ENCODE measurements at regions not wholly inside any gene's neighbourhood (a gene's known extent, or its start where the extent isn't known, plus 50 kb on each side); places are given as distances from the start of the nearest gene placed in this dataset.

- H3K27me3 ChIP-seq (ENCODE audit: control insufficient read depth, insufficient read depth, low read length), result no peaks in the 10 kb centered on the region
- peaks cover 9% of the 10 kb centered on the region for H3K4me1 ChIP-seq (ENCODE audit: control insufficient read depth, low read depth, low read length)
- no peak overlapping the region for H3K9ac ChIP-seq (ENCODE audit: low read length)
- no peaks in the 10 kb centered on the region for H3K9me3 ChIP-seq (ENCODE audit: control insufficient read depth, low read depth, low read length)
- H3K27ac ChIP-seq (ENCODE audit: low read length), result no peak overlapping the region
- H3K4me3 ChIP-seq (ENCODE audit: low read length), result no peak overlapping the region
- H3K36me3 ChIP-seq (ENCODE audit: control insufficient read depth, low read depth, low read length), result no peaks in the 10 kb centered on the region
Measured at GRCh38 chr18:67670024-67670543, 153.6 kb upstream of the DSEL start.

DNA sequence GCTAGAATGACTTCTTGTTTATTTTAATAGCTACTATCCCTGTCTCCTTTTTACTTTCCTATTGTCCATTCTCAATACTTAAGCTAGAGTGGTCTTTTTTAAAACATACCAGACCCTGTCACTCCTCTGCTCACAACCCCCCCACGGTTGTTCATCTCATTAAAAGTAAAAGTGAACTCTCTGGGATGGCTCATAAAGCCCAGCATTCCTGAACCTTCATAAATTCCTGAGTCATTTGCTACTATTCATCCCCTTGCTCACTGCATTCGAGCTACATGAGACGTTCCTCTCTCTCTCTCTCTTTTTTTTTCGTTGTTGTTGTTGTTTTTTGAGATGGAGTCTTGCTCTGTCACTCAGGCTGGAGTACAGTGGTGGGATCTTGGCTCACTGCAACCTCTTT, 148.7 kb upstream of the DSEL start:
- Histone ChIP-seq H3K9me3 (ENCODE audit: control insufficient read depth, low read depth, low read length) (no peaks in the 10 kb centered on the region), H3K27me3 (ENCODE audit: control insufficient read depth, insufficient read depth, low read length) (no peaks in the 10 kb centered on the region), H3K27ac (ENCODE audit: low read length) (no peak overlapping the region), H3K4me1 (ENCODE audit: control insufficient read depth, low read depth, low read length) (no peaks in the 10 kb centered on the region), H3K9ac (ENCODE audit: low read length) (no peak overlapping the region), H3K36me3 (ENCODE audit: control insufficient read depth, low read depth, low read length) (no peaks in the 10 kb centered on the region), H3K4me3 (ENCODE audit: low read length) (no peak overlapping the region)

- H3K9ac ChIP-seq (ENCODE audit: low read length), result no peak overlapping the region
- no peaks in the 10 kb centered on the region for H3K9me3 ChIP-seq (ENCODE audit: control insufficient read depth, low read depth, low read length)
- no peaks in the 10 kb centered on the region for H3K4me1 ChIP-seq (ENCODE audit: control insufficient read depth, low read depth, low read length)
- H3K27ac ChIP-seq (ENCODE audit: low read length), result no peak overlapping the region
- H3K36me3 ChIP-seq (ENCODE audit: control insufficient read depth, low read depth, low read length), result no peaks in the 10 kb centered on the region
- H3K4me3 ChIP-seq (ENCODE audit: low read length), result no peak overlapping the region
- no peaks in the 10 kb centered on the region for H3K27me3 ChIP-seq (ENCODE audit: control insufficient read depth, insufficient read depth, low read length)
Measured at GRCh38 chr18:67662996-67663395, 146.5 kb upstream of the DSEL start.

DNA sequence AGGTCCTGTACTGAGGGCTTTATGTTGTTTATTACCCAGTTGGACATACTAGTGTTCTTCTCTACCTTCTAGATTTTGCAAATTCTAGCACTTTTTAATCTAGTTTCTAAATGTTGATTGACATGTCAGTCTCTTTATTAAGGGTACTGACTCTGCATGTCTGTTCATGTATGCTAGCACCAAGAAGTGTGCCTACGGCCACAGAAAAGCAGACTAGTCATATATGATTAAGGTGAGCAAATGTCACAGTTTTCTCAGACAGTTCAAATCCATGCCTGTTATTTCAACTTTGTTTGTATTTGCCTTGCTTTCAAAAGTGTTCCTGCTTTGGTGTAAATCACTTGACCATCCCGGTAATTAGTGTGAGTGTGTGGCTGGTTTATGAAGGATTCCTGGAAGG, 145.0 kb upstream of the DSEL start:
- no peak overlapping the region for H3K27ac ChIP-seq (ENCODE audit: low read length)
- H3K4me1 ChIP-seq (ENCODE audit: control insufficient read depth, low read depth, low read length), result no peaks in the 10 kb centered on the region

GRCh38 chr18:67654101-67654500, 137.6 kb upstream of the DSEL start:
- Histone ChIP-seq H3K9me3 (ENCODE audit: control insufficient read depth, low read depth, low read length) (no peaks in the 10 kb centered on the region), H3K9ac (ENCODE audit: low read length) (no peak overlapping the region), H3K27me3 (ENCODE audit: control insufficient read depth, insufficient read depth, low read length) (no peaks in the 10 kb centered on the region), H3K4me1 (ENCODE audit: control insufficient read depth, low read depth, low read length) (no peaks in the 10 kb centered on the region), H3K36me3 (ENCODE audit: control insufficient read depth, low read depth, low read length) (no peaks in the 10 kb centered on the region), H3K4me3 (ENCODE audit: low read length) (no peak overlapping the region), H3K27ac (ENCODE audit: low read length) (no peak overlapping the region)

More for the DNA sequence above, 145.0 kb upstream of the DSEL start:
- Histone ChIP-seq H3K36me3 (ENCODE audit: control insufficient read depth, low read depth, low read length) (no peaks in the 10 kb centered on the region), H3K9me3 (ENCODE audit: control insufficient read depth, low read depth, low read length) (no peaks in the 10 kb centered on the region), H3K27me3 (ENCODE audit: control insufficient read depth, insufficient read depth, low read length) (no peaks in the 10 kb centered on the region), H3K4me3 (ENCODE audit: low read length) (no peak overlapping the region), H3K9ac (ENCODE audit: low read length) (no peak overlapping the region)

DNA sequence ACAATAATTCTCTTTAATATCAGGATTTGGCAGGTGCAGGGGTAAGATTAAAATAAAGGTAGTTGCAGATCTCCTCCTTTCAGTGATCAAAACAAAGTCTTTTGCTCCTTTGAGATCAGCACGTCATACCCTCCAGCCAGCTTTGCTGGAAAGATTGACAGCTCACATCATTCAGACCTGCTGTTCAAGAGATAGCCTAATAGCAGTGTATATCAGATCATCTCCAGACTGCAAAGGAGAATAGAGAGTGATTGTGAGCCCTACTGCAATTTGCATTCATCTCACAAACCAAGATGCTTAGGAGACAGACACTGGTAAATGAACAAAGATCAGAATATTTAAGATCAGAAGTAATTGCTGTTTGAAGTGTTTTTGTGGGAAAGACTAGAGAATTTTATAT, 135.8 kb upstream of the DSEL start:
- Histone ChIP-seq H3K27ac (ENCODE audit: low read length) (no peak overlapping the region), H3K4me1 (ENCODE audit: control insufficient read depth, low read depth, low read length) (no peaks in the 10 kb centered on the region), H3K4me3 (ENCODE audit: low read length) (no peak overlapping the region), H3K36me3 (ENCODE audit: control insufficient read depth, low read depth, low read length) (no peaks in the 10 kb centered on the region), H3K27me3 (ENCODE audit: control insufficient read depth, insufficient read depth, low read length) (no peaks in the 10 kb centered on the region), H3K9me3 (ENCODE audit: control insufficient read depth, low read depth, low read length) (no peaks in the 10 kb centered on the region), H3K9ac (ENCODE audit: low read length) (no peak overlapping the region)

DNA sequence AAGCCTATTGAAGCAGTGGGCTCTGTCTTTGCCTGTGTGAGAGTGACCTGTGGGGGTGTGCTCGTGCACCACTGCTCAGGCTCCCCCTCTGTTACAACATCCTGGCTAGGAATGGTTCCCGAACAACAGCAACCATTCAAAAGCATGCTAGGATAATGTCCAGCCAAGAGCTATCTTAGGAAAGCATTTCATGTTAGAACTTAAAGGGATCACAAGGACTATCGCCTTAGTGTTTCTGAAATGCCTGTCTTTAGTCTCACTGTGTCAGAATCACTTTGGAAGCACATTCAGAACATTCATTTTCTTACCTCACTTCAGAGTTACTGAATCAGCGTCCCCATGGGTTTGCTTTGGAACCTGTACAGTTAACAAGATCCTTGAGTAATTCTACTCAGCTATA, 134.9 kb upstream of the DSEL start:
- Histone ChIP-seq H3K27ac (ENCODE audit: low read length) (no peak overlapping the region), H3K27me3 (ENCODE audit: control insufficient read depth, insufficient read depth, low read length) (no peaks in the 10 kb centered on the region), H3K9me3 (ENCODE audit: control insufficient read depth, low read depth, low read length) (no peaks in the 10 kb centered on the region), H3K36me3 (ENCODE audit: control insufficient read depth, low read depth, low read length) (no peaks in the 10 kb centered on the region), H3K4me3 (ENCODE audit: low read length) (no peak overlapping the region), H3K9ac (ENCODE audit: low read length) (no peak overlapping the region), H3K4me1 (ENCODE audit: control insufficient read depth, low read depth, low read length) (no peaks in the 10 kb centered on the region)

GRCh38 chr18:67650686-67651385, 134.3 kb upstream of the DSEL start:
- Histone ChIP-seq H3K9me3 (ENCODE audit: control insufficient read depth, low read depth, low read length) (no peaks in the 10 kb centered on the region), H3K27me3 (ENCODE audit: control insufficient read depth, insufficient read depth, low read length) (no peaks in the 10 kb centered on the region), H3K9ac (ENCODE audit: low read length) (no peak overlapping the region), H3K4me1 (ENCODE audit: control insufficient read depth, low read depth, low read length) (no peaks in the 10 kb centered on the region), H3K27ac (ENCODE audit: low read length) (no peak overlapping the region), H3K4me3 (ENCODE audit: low read length) (no peak overlapping the region), H3K36me3 (ENCODE audit: control insufficient read depth, low read depth, low read length) (no peaks in the 10 kb centered on the region)

GRCh38 chr18:67646890-67647289, 130.4 kb upstream of the DSEL start:
- H3K27ac ChIP-seq (ENCODE audit: low read length), result no peak overlapping the region
- no peaks in the 10 kb centered on the region for H3K4me1 ChIP-seq (ENCODE audit: control insufficient read depth, low read depth, low read length)
- H3K27me3 ChIP-seq (ENCODE audit: control insufficient read depth, insufficient read depth, low read length), result no peaks in the 10 kb centered on the region
- no peaks in the 10 kb centered on the region for H3K36me3 ChIP-seq (ENCODE audit: control insufficient read depth, low read depth, low read length)
- H3K9ac ChIP-seq (ENCODE audit: low read length), result no peak overlapping the region
- H3K4me3 ChIP-seq (ENCODE audit: low read length), result no peak overlapping the region
- no peaks in the 10 kb centered on the region for H3K9me3 ChIP-seq (ENCODE audit: control insufficient read depth, low read depth, low read length)

GRCh38 chr18:67644226-67644625, 127.7 kb upstream of the DSEL start:
- Histone ChIP-seq H3K27me3 (ENCODE audit: control insufficient read depth, insufficient read depth, low read length) (no peaks in the 10 kb centered on the region), H3K36me3 (ENCODE audit: control insufficient read depth, low read depth, low read length) (no peaks in the 10 kb centered on the region), H3K27ac (ENCODE audit: low read length) (no peak overlapping the region), H3K4me1 (ENCODE audit: control insufficient read depth, low read depth, low read length) (no peaks in the 10 kb centered on the region), H3K9ac (ENCODE audit: low read length) (no peak overlapping the region), H3K4me3 (ENCODE audit: low read length) (no peak overlapping the region), H3K9me3 (ENCODE audit: control insufficient read depth, low read depth, low read length) (no peaks in the 10 kb centered on the region)

- H3K9me3 ChIP-seq (ENCODE audit: control insufficient read depth, low read depth, low read length), result no peaks in the 10 kb centered on the region
- peaks cover 10% of the 10 kb centered on the region for H3K4me1 ChIP-seq (ENCODE audit: control insufficient read depth, low read depth, low read length)
- no peak overlapping the region for H3K4me3 ChIP-seq (ENCODE audit: low read length)
- no peaks in the 10 kb centered on the region for H3K27me3 ChIP-seq (ENCODE audit: control insufficient read depth, insufficient read depth, low read length)
- no peaks in the 10 kb centered on the region for H3K36me3 ChIP-seq (ENCODE audit: control insufficient read depth, low read depth, low read length)
- H3K27ac ChIP-seq (ENCODE audit: low read length), result no peak overlapping the region
- no peak overlapping the region for H3K9ac ChIP-seq (ENCODE audit: low read length)
Measured at GRCh38 chr18:67639872-67640271, 123.4 kb upstream of the DSEL start.

DNA sequence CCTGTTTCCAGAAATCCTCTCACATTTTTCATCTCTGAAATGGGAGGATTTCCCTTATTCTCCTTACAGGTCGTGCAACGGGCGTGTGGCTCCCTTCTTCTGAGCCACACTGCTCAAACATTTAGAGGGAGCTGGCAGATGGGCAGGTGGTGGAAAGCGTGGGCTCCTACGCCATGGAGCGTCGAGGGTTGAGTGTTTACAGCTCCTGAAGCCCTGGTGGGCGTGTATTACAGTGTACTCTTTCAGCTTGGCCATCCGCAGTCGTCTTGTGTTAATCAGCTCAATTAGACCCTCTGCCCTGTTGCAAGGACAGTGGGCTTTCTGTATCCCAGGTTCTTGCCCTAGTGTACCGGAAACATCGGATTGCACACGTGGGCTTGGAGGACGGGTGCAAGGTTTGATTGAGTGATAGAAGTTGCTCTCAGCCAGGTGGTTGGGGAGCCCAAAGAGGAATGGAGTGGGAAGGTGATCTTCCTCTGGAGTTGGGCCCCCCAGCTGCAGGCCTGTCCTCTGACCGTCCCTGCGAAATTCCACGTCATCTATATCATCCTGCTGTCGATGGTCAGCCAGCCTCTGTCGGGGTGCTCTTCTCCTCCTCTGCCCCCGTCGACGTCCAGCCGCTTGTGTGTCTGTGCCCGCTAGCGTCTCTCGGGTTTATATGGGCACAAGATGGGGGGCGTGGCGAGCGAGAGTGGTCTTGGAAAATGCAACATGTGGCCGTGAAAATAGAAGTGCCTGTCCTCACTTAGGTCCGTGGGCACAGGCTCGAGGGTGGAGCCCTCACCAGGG, 120.3 kb upstream of the DSEL start:
- Histone ChIP-seq H3K27me3 (ENCODE audit: control insufficient read depth, insufficient read depth, low read length) (no peaks in the 10 kb centered on the region), H3K36me3 (ENCODE audit: control insufficient read depth, low read depth, low read length) (no peaks in the 10 kb centered on the region), H3K9ac (ENCODE audit: low read length) (no peak overlapping the region), H3K9me3 (ENCODE audit: control insufficient read depth, low read depth, low read length) (no peaks in the 10 kb centered on the region), H3K4me1 (ENCODE audit: control insufficient read depth, low read depth, low read length) (peaks cover 31% of the 10 kb centered on the region), H3K27ac (ENCODE audit: low read length) (no peak overlapping the region), H3K4me3 (ENCODE audit: low read length) (no peak overlapping the region)

Measured in iPS-18a (cell line).